WTC11 (cell line): ENCODE measurements at regions not wholly inside any gene's neighbourhood (a gene's known extent, or its start where the extent isn't known, plus 50 kb on each side); places are given as distances from the start of the nearest gene placed in this dataset.

Experiments used
- ATAC-seq: fragments of 200-7000 bp; cut with Tn5 transposase; 2 replicates; pipeline ENCODE4 v1.10.0; 2021; ENCODE audit warnings: mild to moderate bottlenecking, moderate library complexity
- CTCF ChIA-PET: fragments of 300-600 bp; sonication (Branson Sonifier 250); formaldehyde crosslinking; loops from one replicate; lab custom pipeline; 2021; ENCODE audit warnings: antibody characterized with exemption; lab: Charles Lee
- POLR2A ChIA-PET: fragments of 350-600 bp; sonication (Branson Sonifier 250); formaldehyde crosslinking; loops from one replicate; lab custom pipeline; 2021; ENCODE audit warnings: antibody characterized with exemption; lab: Charles Lee
- DNase-seq: peaks from one replicate; pipeline ENCODE4 v3.0.0; 2021; ENCODE audit warnings: low spot score
- H3K27ac Mint-ChIP-seq: 2 replicates; pipeline ENCODE4 v1.8.0; 2021; ENCODE audit warnings: mixed read lengths
- H3K27me3 Mint-ChIP-seq: 2 replicates; pipeline ENCODE4 v1.8.0; 2021; ENCODE audit warnings: low read depth, mild to moderate bottlenecking, moderate library complexity, mixed read lengths
- H3K36me3 Mint-ChIP-seq: 2 replicates; pipeline ENCODE4 v1.8.0; 2021; ENCODE audit warnings: mixed read lengths
- H3K4me1 Mint-ChIP-seq: 2 replicates; pipeline ENCODE4 v1.8.0; 2022; ENCODE audit warnings: mixed read lengths
- H3K4me3 Mint-ChIP-seq: 2 replicates; pipeline ENCODE4 v1.8.0; 2021; ENCODE audit warnings: mild to moderate bottlenecking, moderate library complexity, mixed read lengths
- H3K9me3 Mint-ChIP-seq: 2 replicates; pipeline ENCODE4 v1.8.0; 2021; ENCODE audit warnings: mixed read lengths
- EMX1 ChIP-seq: fragments of 250-450 bp; sonication (Bioruptor Pico); IDR thresholded peaks from 2 replicates; pipeline ENCODE4 v1.8.0; 2021; ENCODE audit warnings: mild to moderate bottlenecking
- GABPB1 ChIP-seq: sonication (generic); formaldehyde crosslinking; IDR thresholded peaks from 2 replicates; pipeline ENCODE4 v1.8.1; 2023; ENCODE audit warnings: mild to moderate bottlenecking, missing genetic modification reagents
- IRF2 ChIP-seq: sonication (generic); formaldehyde crosslinking; IDR thresholded peaks from 2 replicates; pipeline ENCODE4 v1.8.0; 2022; ENCODE audit warnings: low read depth, missing genetic modification reagents, borderline replicate concordance
- JAZF1 ChIP-seq: fragments of 250-450 bp; sonication (Bioruptor Pico); IDR thresholded peaks from 2 replicates; pipeline ENCODE4 v1.9.0; 2021; ENCODE audit warnings: moderate library complexity, mild to moderate bottlenecking, inconsistent platforms
- MXD4 ChIP-seq: fragments of 250-450 bp; sonication (Bioruptor Pico); IDR thresholded peaks from 2 replicates; pipeline ENCODE4 v1.8.0; 2021; ENCODE audit warnings: mild to moderate bottlenecking, moderate library complexity, borderline replicate concordance
- NFYB ChIP-seq: sonication (generic); formaldehyde crosslinking; conservative IDR thresholded peaks from 2 replicates; pipeline ENCODE4 v1.8.0; 2022; ENCODE audit warnings: low read depth, missing genetic modification reagents
- NR2C2 ChIP-seq: sonication (generic); formaldehyde crosslinking; IDR thresholded peaks from 2 replicates; pipeline ENCODE4 v1.8.0; 2022; ENCODE audit warnings: mild to moderate bottlenecking, missing genetic modification reagents
- OVOL2 ChIP-seq: fragments of 250-450 bp; sonication (Bioruptor Pico); IDR thresholded peaks from 2 replicates; pipeline ENCODE4 v1.9.0; 2021; ENCODE audit warnings: mild to moderate bottlenecking, borderline replicate concordance
- RELA ChIP-seq: sonication (generic); formaldehyde crosslinking; IDR thresholded peaks from 2 replicates; pipeline ENCODE4 v1.8.1; 2022; ENCODE audit warnings: missing genetic modification reagents, mild to moderate bottlenecking, borderline replicate concordance
- SMAD3 ChIP-seq: sonication (generic); formaldehyde crosslinking; IDR thresholded peaks from 2 replicates; pipeline ENCODE4 v1.8.0; 2022; ENCODE audit warnings: missing genetic modification reagents, mild to moderate bottlenecking, borderline replicate concordance
- SOX15 ChIP-seq: fragments of 250-450 bp; sonication (Bioruptor Pico); IDR thresholded peaks from 2 replicates; pipeline ENCODE4 v1.9.0; 2021; ENCODE audit warnings: mild to moderate bottlenecking
- TCF7 ChIP-seq: sonication (generic); formaldehyde crosslinking; IDR thresholded peaks from 2 replicates; pipeline ENCODE4 v1.8.0; 2022; ENCODE audit warnings: mild to moderate bottlenecking, low read depth, missing genetic modification reagents, moderate library complexity
- TEAD4 ChIP-seq: sonication (generic); formaldehyde crosslinking; IDR thresholded peaks from 2 replicates; pipeline ENCODE4 v1.8.0; 2022; ENCODE audit warnings: mild to moderate bottlenecking, missing genetic modification reagents
- TF ChIP-seq, protein P1 (sequence below): sonication (generic); formaldehyde crosslinking; conservative IDR thresholded peaks from 2 replicates; pipeline ENCODE4 v1.8.1; 2022; ENCODE audit warnings: mild to moderate bottlenecking, missing genetic modification reagents
- TF ChIP-seq, protein P2 (sequence below): sonication (generic); formaldehyde crosslinking; IDR thresholded peaks from 2 replicates; pipeline ENCODE4 v1.8.1; 2023; ENCODE audit warnings: mild to moderate bottlenecking, missing genetic modification reagents, moderate library complexity
- TF ChIP-seq, protein P3 (sequence below): sonication (generic); formaldehyde crosslinking; IDR thresholded peaks from 2 replicates; pipeline ENCODE4 v1.8.1; 2023; ENCODE audit warnings: mild to moderate bottlenecking, missing genetic modification reagents
- TF ChIP-seq, protein P4 (sequence below): sonication (generic); formaldehyde crosslinking; IDR thresholded peaks from 2 replicates; pipeline ENCODE4 v1.8.0; 2022; ENCODE audit warnings: mild to moderate bottlenecking, missing genetic modification reagents
- TF ChIP-seq, protein P5 (sequence below): sonication (generic); formaldehyde crosslinking; IDR thresholded peaks from 2 replicates; pipeline ENCODE4 v1.8.1; 2022; ENCODE audit warnings: mild to moderate bottlenecking, missing genetic modification reagents, moderate library complexity, borderline replicate concordance
- TF ChIP-seq, protein P6 (sequence below): sonication (generic); formaldehyde crosslinking; IDR thresholded peaks from 2 replicates; pipeline ENCODE4 v1.8.0; 2022; ENCODE audit warnings: mild to moderate bottlenecking, missing genetic modification reagents
- TF ChIP-seq, protein P7 (sequence below): sonication (generic); formaldehyde crosslinking; IDR thresholded peaks from 2 replicates; pipeline ENCODE4 v1.8.1; 2023; ENCODE audit warnings: mild to moderate bottlenecking, moderate library complexity, missing genetic modification reagents

DNA sequence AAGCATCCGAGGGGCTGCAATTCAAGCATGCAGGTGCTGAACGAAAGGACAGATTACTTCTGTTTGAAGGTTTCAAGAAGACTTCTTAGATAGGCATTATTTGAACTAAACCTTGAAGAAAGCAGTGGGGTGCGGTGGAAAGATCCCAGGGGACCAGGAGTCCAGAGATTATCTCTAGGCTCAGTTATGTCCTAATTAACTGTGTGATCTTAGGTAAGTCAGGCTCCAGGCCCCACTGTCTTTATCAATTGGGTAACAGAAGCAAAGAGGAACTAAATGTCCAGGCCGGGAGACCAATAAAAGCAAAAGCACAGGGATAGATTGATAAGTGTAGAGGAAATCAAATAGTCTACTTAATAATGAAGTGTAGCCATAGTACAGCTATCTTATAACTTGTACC, 72.9 kb upstream of the CDC42BPA start:
- H3K36me3 Mint-ChIP-seq, result no peaks in the 10 kb centered on the region
- POLR2A ChIA-PET, result no interaction called here
- DNase-seq, result no peak
- ATAC-seq, result no peak
- TF ChIP-seq, protein P1, sequence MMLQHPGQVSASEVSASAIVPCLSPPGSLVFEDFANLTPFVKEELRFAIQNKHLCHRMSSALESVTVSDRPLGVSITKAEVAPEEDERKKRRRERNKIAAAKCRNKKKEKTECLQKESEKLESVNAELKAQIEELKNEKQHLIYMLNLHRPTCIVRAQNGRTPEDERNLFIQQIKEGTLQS (CRISPR knock-in tag), result no peak
- TF ChIP-seq GABPB1 (CRISPR knock-in tag) (no peak), JAZF1 (no peak), SMAD3 (CRISPR knock-in tag) (no peak), TEAD4 (no peak), NFYB (no peak), RELA (CRISPR knock-in tag) (no peak), NR2C2 (no peak), IRF2 (CRISPR knock-in tag) (no peak), OVOL2 (CRISPR knock-in tag) (no peak), SOX15 (CRISPR knock-in tag) (no peak), TCF7 (CRISPR knock-in tag) (no peak), MXD4 (CRISPR knock-in tag) (no peak), EMX1 (CRISPR knock-in tag) (no peak)
- TF ChIP-seq, protein P2, sequence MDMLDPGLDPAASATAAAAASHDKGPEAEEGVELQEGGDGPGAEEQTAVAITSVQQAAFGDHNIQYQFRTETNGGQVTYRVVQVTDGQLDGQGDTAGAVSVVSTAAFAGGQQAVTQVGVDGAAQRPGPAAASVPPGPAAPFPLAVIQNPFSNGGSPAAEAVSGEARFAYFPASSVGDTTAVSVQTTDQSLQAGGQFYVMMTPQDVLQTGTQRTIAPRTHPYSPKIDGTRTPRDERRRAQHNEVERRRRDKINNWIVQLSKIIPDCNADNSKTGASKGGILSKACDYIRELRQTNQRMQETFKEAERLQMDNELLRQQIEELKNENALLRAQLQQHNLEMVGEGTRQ (CRISPR knock-in tag), result no peak
- TF ChIP-seq, protein P3, sequence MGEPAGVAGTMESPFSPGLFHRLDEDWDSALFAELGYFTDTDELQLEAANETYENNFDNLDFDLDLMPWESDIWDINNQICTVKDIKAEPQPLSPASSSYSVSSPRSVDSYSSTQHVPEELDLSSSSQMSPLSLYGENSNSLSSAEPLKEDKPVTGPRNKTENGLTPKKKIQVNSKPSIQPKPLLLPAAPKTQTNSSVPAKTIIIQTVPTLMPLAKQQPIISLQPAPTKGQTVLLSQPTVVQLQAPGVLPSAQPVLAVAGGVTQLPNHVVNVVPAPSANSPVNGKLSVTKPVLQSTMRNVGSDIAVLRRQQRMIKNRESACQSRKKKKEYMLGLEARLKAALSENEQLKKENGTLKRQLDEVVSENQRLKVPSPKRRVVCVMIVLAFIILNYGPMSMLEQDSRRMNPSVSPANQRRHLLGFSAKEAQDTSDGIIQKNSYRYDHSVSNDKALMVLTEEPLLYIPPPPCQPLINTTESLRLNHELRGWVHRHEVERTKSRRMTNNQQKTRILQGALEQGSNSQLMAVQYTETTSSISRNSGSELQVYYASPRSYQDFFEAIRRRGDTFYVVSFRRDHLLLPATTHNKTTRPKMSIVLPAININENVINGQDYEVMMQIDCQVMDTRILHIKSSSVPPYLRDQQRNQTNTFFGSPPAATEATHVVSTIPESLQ (CRISPR knock-in tag), result no peak
- TF ChIP-seq, protein P4, sequence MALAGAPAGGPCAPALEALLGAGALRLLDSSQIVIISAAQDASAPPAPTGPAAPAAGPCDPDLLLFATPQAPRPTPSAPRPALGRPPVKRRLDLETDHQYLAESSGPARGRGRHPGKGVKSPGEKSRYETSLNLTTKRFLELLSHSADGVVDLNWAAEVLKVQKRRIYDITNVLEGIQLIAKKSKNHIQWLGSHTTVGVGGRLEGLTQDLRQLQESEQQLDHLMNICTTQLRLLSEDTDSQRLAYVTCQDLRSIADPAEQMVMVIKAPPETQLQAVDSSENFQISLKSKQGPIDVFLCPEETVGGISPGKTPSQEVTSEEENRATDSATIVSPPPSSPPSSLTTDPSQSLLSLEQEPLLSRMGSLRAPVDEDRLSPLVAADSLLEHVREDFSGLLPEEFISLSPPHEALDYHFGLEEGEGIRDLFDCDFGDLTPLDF, result no peak
- TF ChIP-seq, protein P5, sequence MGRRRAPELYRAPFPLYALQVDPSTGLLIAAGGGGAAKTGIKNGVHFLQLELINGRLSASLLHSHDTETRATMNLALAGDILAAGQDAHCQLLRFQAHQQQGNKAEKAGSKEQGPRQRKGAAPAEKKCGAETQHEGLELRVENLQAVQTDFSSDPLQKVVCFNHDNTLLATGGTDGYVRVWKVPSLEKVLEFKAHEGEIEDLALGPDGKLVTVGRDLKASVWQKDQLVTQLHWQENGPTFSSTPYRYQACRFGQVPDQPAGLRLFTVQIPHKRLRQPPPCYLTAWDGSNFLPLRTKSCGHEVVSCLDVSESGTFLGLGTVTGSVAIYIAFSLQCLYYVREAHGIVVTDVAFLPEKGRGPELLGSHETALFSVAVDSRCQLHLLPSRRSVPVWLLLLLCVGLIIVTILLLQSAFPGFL (CRISPR knock-in tag), result no peak
- TF ChIP-seq, protein P6, sequence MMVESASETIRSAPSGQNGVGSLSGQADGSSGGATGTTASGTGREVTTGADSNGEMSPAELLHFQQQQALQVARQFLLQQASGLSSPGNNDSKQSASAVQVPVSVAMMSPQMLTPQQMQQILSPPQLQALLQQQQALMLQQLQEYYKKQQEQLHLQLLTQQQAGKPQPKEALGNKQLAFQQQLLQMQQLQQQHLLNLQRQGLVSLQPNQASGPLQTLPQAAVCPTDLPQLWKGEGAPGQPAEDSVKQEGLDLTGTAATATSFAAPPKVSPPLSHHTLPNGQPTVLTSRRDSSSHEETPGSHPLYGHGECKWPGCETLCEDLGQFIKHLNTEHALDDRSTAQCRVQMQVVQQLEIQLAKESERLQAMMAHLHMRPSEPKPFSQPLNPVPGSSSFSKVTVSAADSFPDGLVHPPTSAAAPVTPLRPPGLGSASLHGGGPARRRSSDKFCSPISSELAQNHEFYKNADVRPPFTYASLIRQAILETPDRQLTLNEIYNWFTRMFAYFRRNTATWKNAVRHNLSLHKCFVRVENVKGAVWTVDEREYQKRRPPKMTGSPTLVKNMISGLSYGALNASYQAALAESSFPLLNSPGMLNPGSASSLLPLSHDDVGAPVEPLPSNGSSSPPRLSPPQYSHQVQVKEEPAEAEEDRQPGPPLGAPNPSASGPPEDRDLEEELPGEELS (CRISPR knock-in tag), result no peak
- TF ChIP-seq, protein P7, sequence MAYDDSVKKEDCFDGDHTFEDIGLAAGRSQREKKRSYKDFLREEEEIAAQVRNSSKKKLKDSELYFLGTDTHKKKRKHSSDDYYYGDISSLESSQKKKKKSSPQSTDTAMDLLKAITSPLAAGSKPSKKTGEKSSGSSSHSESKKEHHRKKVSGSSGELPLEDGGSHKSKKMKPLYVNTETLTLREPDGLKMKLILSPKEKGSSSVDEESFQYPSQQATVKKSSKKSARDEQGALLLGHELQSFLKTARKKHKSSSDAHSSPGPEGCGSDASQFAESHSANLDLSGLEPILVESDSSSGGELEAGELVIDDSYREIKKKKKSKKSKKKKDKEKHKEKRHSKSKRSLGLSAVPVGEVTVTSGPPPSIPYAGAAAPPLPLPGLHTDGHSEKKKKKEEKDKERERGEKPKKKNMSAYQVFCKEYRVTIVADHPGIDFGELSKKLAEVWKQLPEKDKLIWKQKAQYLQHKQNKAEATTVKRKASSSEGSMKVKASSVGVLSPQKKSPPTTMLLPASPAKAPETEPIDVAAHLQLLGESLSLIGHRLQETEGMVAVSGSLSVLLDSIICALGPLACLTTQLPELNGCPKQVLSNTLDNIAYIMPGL (CRISPR knock-in tag), result no peak
- TF ChIP-seq, all 79 proteins: peak for 0
- Mint-ChIP-seq H3K27me3 (no peaks in the 10 kb centered on the region), H3K4me1 (peaks cover 8% of the 10 kb centered on the region), H3K9me3 (no peaks in the 10 kb centered on the region), H3K4me3 (no peak overlapping the region), H3K27ac (no peak overlapping the region)
- CTCF ChIA-PET, result interaction anchor here (0.6 to 1.0 kb wide), 2 partner anchors 223 to 563 kb away, joined by 3 to 4 read pairs; no protein-coding TSS in a partner anchor
